GM12878 (cell line): ENCODE measurements at regions not wholly inside any gene's neighbourhood (a gene's known extent, or its start where the extent isn't known, plus 50 kb on each side); places are given as distances from the start of the nearest gene placed in this dataset.

Experiments
- ATAC-seq: fragments of 200-7000 bp; cut with Tn5 transposase; 3 replicates; pipeline ENCODE4 v1.9.1; 2020; ENCODE audit warnings: mild to moderate bottlenecking, moderate library complexity
- BruUV-seq: library from RNA; stranded (reverse); fragments of 400-500 nt; replicated peaks from 2 replicates; lab custom pipeline; 2021; lab: Mats Ljungman, UMichigan
- CTCF ChIA-PET: fragments of 300-600 bp; sonication (Branson Sonifier 250); formaldehyde crosslinking; extraction: SDS; loops from one replicate; lab custom pipeline; 2021; ENCODE audit warnings: inconsistent platforms; lab: Yijun Ruan, JAX
- POLR2A ChIA-PET: fragments of 350-600 bp; formaldehyde crosslinking; extraction: SDS; loops from one replicate; lab custom pipeline; 2021; ENCODE audit warnings: inconsistent platforms; lab: Charles Lee
- RAD21 ChIA-PET: fragments of 300-600 bp; sonication (Branson Sonifier 250); formaldehyde crosslinking; loops from one replicate; lab custom pipeline; 2023; ENCODE audit warnings: antibody characterized with exemption; ENCODE audit not compliant: unreplicated experiment; lab: Charles Lee
- SMC1A ChIA-PET: fragments of 300-600 bp; sonication (Branson Sonifier 250); formaldehyde crosslinking; loops from one replicate; lab custom pipeline; 2023; ENCODE audit not compliant: unreplicated experiment, uncharacterized antibody; lab: Charles Lee
- DNase-seq: peaks from one replicate; pipeline ENCODE4 v3.0.0-alpha.2; 2011; ENCODE audit warnings: low read depth, low spot score
- FAIRE-seq: peaks from 3 replicates; lab custom pipeline; 2011; peaks lifted over from hg19 to GRCh38; lab: Jason Lieb, UNC
- H2AFZ ChIP-seq: 2 replicates; pipeline ENCODE4 v1.6.0; 2011; ENCODE audit warnings: low read depth, low read length, control low read depth; ENCODE audit not compliant: control insufficient read depth
- H3K27ac ChIP-seq: 2 replicates; pipeline ENCODE4 v1.5.1; 2011; ENCODE audit warnings: control low read depth; ENCODE audit not compliant: control insufficient read depth, insufficient read depth
- H3K27me3 ChIP-seq, 2 experiments: replicated peaks in 1 of 2; 2 replicates each; pipeline versions ENCODE4 v1.6.0 to v1.6.1; 2011; ENCODE audit warnings: low read length in 1 of 2; ENCODE audit not compliant: control insufficient read depth in 2 of 2, insufficient read depth in 2 of 2
- H3K36me3 ChIP-seq, 2 experiments: 2 replicates each; pipeline ENCODE4 v1.5.1; 2011; ENCODE audit warnings: low read length in 1 of 2; ENCODE audit not compliant: control insufficient read depth in 2 of 2, insufficient read depth in 2 of 2
- H3K4me1 ChIP-seq: 2 replicates; pipeline ENCODE4 v1.6.1; 2011; ENCODE audit warnings: mild to moderate bottlenecking, low read length, moderate library complexity, mixed read lengths; ENCODE audit not compliant: control insufficient read depth, insufficient read depth
- H3K4me2 ChIP-seq: 2 replicates; pipeline ENCODE4 v1.6.0; 2011; ENCODE audit warnings: control low read depth; ENCODE audit not compliant: control insufficient read depth, insufficient read depth
- H3K4me3 ChIP-seq: fragments of 200-600 bp; sonication (generic); 2 replicates; pipeline ENCODE4 v1.5.1; 2016
- H3K79me2 ChIP-seq: 2 replicates; pipeline ENCODE4 v1.6.0; 2011; ENCODE audit warnings: low read length; ENCODE audit not compliant: control insufficient read depth, insufficient read depth
- H3K9ac ChIP-seq: 2 replicates; pipeline ENCODE4 v1.8.0; 2011; ENCODE audit warnings: low read length, control low read depth, mixed read lengths; ENCODE audit not compliant: control insufficient read depth, insufficient read depth
- H3K9me3 ChIP-seq: replicated peaks from 3 replicates; pipeline ENCODE4 v1.5.1; 2011; ENCODE audit warnings: mild to moderate bottlenecking, low read length; ENCODE audit not compliant: control insufficient read depth, insufficient read depth
- H4K20me1 ChIP-seq: 2 replicates; pipeline ENCODE4 v1.6.0; 2011; ENCODE audit not compliant: control insufficient read depth, insufficient read depth
- BCL3 ChIP-seq: IDR thresholded peaks from 2 replicates; pipeline ENCODE4 v1.6.1; 2011; ENCODE audit warnings: borderline replicate concordance, low read depth, mild to moderate bottlenecking, moderate library complexity, low read length; ENCODE audit not compliant: insufficient read depth, poor library complexity, severe bottlenecking
- ESRRA ChIP-seq: IDR thresholded peaks from 2 replicates; pipeline ENCODE4 v1.6.1; 2012; ENCODE audit warnings: mild to moderate bottlenecking, low read length, improper control_type of control experiment
- HDAC2 ChIP-seq: fragments of 200-600 bp; sonication (generic); IDR thresholded peaks from 2 replicates; pipeline ENCODE4 v1.6.1; 2017
- KDM1A ChIP-seq: fragments of 200-600 bp; sonication (generic); IDR thresholded peaks from 2 replicates; pipeline ENCODE4 v1.6.1; 2016; ENCODE audit warnings: borderline replicate concordance
- POLR2A ChIP-seq: IDR thresholded peaks from 2 replicates; pipeline ENCODE4 v1.6.1; 2011; ENCODE audit warnings: low read depth, mild to moderate bottlenecking, low read length
- SMAD1 ChIP-seq: fragments of 450-650 bp; IDR thresholded peaks from 2 replicates; pipeline ENCODE4 v1.6.1; 2018; ENCODE audit warnings: mild to moderate bottlenecking, low read depth; ENCODE audit not compliant: partially characterized antibody
- TCF3 ChIP-seq: IDR thresholded peaks from 2 replicates; pipeline ENCODE4 v1.6.1; 2012; ENCODE audit warnings: low read depth, mild to moderate bottlenecking, low read length, borderline replicate concordance; ENCODE audit not compliant: insufficient read depth
- WGBS: methylation state at CpG from one replicate; pipeline ENCODE4 v1.1.6; 2016; ENCODE audit warnings: low lambda C conversion rate; ENCODE audit not compliant: insufficient replicate concordance, insufficient coverage; ENCODE audit errors: missing lambda C conversion rate; 5-methylcytosine and 5-hydroxymethylcytosine counted together
- in situ Hi-C: fragments of 300-500 bp; cut with MboI; formaldehyde crosslinking; loops from 9 replicates; pipeline ENCODE4 v1.14.3; 2018; ENCODE audit warnings: mixed read lengths
- intact Hi-C: fragments of 100-400 bp; cut with micrococcal nuclease; formaldehyde crosslinking; loops from one replicate; pipeline ENCODE4 v1.14.2; 2022; ENCODE audit not compliant: unreplicated experiment

- POLR2A ChIA-PET: no interaction called here
- Histone ChIP-seq H3K9me3 (no peaks in the 10 kb centered on the region), H3K36me3 (no peaks in the 10 kb centered on the region), H3K9ac (no peak overlapping the region), H3K4me3 (no peak overlapping the region), H4K20me1 (no peaks in the 10 kb centered on the region), H3K4me2 (no peak overlapping the region), H3K79me2 (no peaks in the 10 kb centered on the region), H3K4me1 (no peaks in the 10 kb centered on the region), H2AFZ (no peak overlapping the region), H3K27me3 (no peaks in the 10 kb centered on the region), H3K27ac (no peak overlapping the region)
- CTCF ChIA-PET: no interaction called here
- BruUV-seq: no TSS peak
- TF ChIP-seq POLR2A: no peak
- FAIRE-seq: no peak
- no peak for ATAC-seq
- RAD21 ChIA-PET: no interaction called here
- SMC1A ChIA-PET: no interaction called here
- intact Hi-C loops (no loop called here), in situ Hi-C loops (no loop called here)
- WGBS: 67% methylated on average over 29 of the region's 30 CpGs
- DNase-seq: no peak
These were observed 242.7 kb upstream of the NWD2 start for GRCh38 chr4:37001688-37002436.

GRCh38 chr4:37002625-37003024 lies 241.9 kb upstream of the NWD2 start:
- FAIRE-seq (no peak), ATAC-seq (no peak), DNase-seq (no peak)
- Histone ChIP-seq H3K27ac (no peak overlapping the region), H3K9me3 (no peaks in the 10 kb centered on the region), H3K9ac (no peak overlapping the region), H3K4me3 (no peak overlapping the region), H3K27me3 (no peaks in the 10 kb centered on the region), H3K4me1 (no peaks in the 10 kb centered on the region), H2AFZ (no peak overlapping the region), H4K20me1 (no peaks in the 10 kb centered on the region), H3K79me2 (no peaks in the 10 kb centered on the region), H3K4me2 (no peak overlapping the region), H3K36me3 (no peaks in the 10 kb centered on the region)
- TF ChIP-seq ESRRA: no peak
- TF ChIP-seq KDM1A: no peak
- TF ChIP-seq HDAC2: no peak
- no peak for TF ChIP-seq TCF3
- no peak for TF ChIP-seq SMAD1
- TF ChIP-seq BCL3: no peak
- POLR2A ChIA-PET: interaction anchor here (0.6 kb wide), 1 partner anchor 204 kb away, joined by 5 read pairs; no protein-coding TSS in a partner anchor
- CTCF ChIA-PET: no interaction called here
- WGBS: 3% methylated on average over 2 of the region's 2 CpGs
- no TSS peak for BruUV-seq
- intact Hi-C loops (no loop called here), in situ Hi-C loops (no loop called here)
- SMC1A ChIA-PET: no interaction called here
- RAD21 ChIA-PET: no interaction called here
